ENCODE measurements at regions not wholly inside any gene's neighbourhood (a gene's known extent, or its start where the extent isn't known, plus 50 kb on each side); places are given as distances from the start of the nearest gene placed in this dataset.
"Not testable (repeated sequence)": the region's sequence is repeated elsewhere in the genome, so short reads cannot be mapped to it uniquely, and the experiment has no call there.

- POLR2A ChIA-PET, result no interaction called here
- H3K79me2 ChIP-seq (ENCODE audit: insufficient read depth), result no peaks in the 10 kb centered on the region
- CTCF ChIA-PET, result interaction anchor here (2.4 kb wide), 1 partner anchor 19 kb away, joined by 8 read pairs; no protein-coding TSS in a partner anchor
- TF ChIP-seq FOXM1 (IDR thresholded peaks at IDR 0.05; ENCODE audit: low read depth), result no peak
- no peak for TF ChIP-seq MEF2A (IDR thresholded peaks at IDR 0.05; ENCODE audit: borderline replicate concordance, low read depth)
- no peak for TF ChIP-seq USF2 (IDR thresholded peaks at IDR 0.05; ENCODE audit: borderline replicate concordance, low read depth, low read length)
- TF ChIP-seq GABPA (IDR thresholded peaks at IDR 0.05; ENCODE audit: low read depth), result no peak
- TF ChIP-seq ELF1 (IDR thresholded peaks at IDR 0.05), result no peak
- TF ChIP-seq RFX5 (IDR thresholded peaks at IDR 0.05; ENCODE audit: low read length), result no peak
- no peak for TF ChIP-seq EP300 (IDR thresholded peaks at IDR 0.05; ENCODE audit: borderline replicate concordance in 1 of 2, low read depth in 1 of 2, low read length in 1 of 2)
- TF ChIP-seq TAF1 (IDR thresholded peaks at IDR 0.05; ENCODE audit: borderline replicate concordance, low read depth, low read length), result no peak
- no peak for TF ChIP-seq FOXJ3 (CRISPR knock-in tag; IDR thresholded peaks at IDR 0.05)
- no peak for TF ChIP-seq EZH2phosphoT487 (IDR thresholded peaks at IDR 0.05; ENCODE audit: borderline replicate concordance, low read depth)
- no peak for TF ChIP-seq POLR2AphosphoS5 (IDR thresholded peaks at IDR 0.05; ENCODE audit: low read depth, low read length)
- no peak for TF ChIP-seq GATA2 (CRISPR knock-in tag; IDR thresholded peaks at IDR 0.05)
- no peak for TF ChIP-seq RXRA (IDR thresholded peaks at IDR 0.05; ENCODE audit: borderline replicate concordance, low read depth)
- no peak for TF ChIP-seq RCOR1 (IDR thresholded peaks at IDR 0.05; ENCODE audit: low read length)
- TF ChIP-seq FOSL2 (IDR thresholded peaks at IDR 0.05; ENCODE audit: borderline replicate concordance, low read depth), result no peak
- TF ChIP-seq PBX3 (IDR thresholded peaks at IDR 0.05), result no peak
- no peak for TF ChIP-seq CTCF (IDR thresholded peaks at IDR 0.05)
- no peak overlapping the region for H3K27ac ChIP-seq (ENCODE audit: low read depth in 2 of 2, low read length in 1 of 2)
- DNase-seq, result no peak
- no peaks in the 10 kb centered on the region for H3K9me2 ChIP-seq
- no peaks in the 10 kb centered on the region for H3F3A ChIP-seq (replicated peaks; ENCODE audit: insufficient read depth)
- no peaks in the 10 kb centered on the region for H3K36me3 ChIP-seq (replicated peaks in 1 of 2; ENCODE audit: control insufficient read depth in 1 of 2, insufficient read depth in 2 of 2, low read length in 1 of 2)
- WGBS (ENCODE audit: low lambda C conversion rate), result 89% methylated on average over 26 of the region's 39 CpGs
- no peak overlapping the region for H3K4me3 ChIP-seq (ENCODE audit: low read depth in 2 of 2, low read length in 1 of 2)
- H3K9ac ChIP-seq, result no peak overlapping the region
- H3K27me3 ChIP-seq (ENCODE audit: insufficient read depth), result no peaks in the 10 kb centered on the region
- no peaks in the 10 kb centered on the region for H4K20me1 ChIP-seq (ENCODE audit: insufficient read depth)
- no peak overlapping the region for H3K4me2 ChIP-seq
- H3K4me1 ChIP-seq (ENCODE audit: control insufficient read depth in 1 of 2, insufficient read depth in 2 of 2, low read depth in 1 of 2, low read length in 1 of 2), result no peaks in the 10 kb centered on the region
- H3K9me3 ChIP-seq, result no peaks in the 10 kb centered on the region
- no peak overlapping the region for H2AFZ ChIP-seq (ENCODE audit: low read depth)
Observed at GRCh38 chr18:33820517-33821371, 242.7 kb downstream of the ASXL3 start.

GRCh38 chr18:33819692-33820343 lies 241.8 kb downstream of the ASXL3 start:
- H3K27ac ChIP-seq (ENCODE audit: low read depth in 2 of 2, low read length in 1 of 2); H3K9me2 ChIP-seq; H3F3A ChIP-seq (replicated peaks; ENCODE audit: insufficient read depth); H2AFZ ChIP-seq (ENCODE audit: low read depth); H3K27me3 ChIP-seq (ENCODE audit: insufficient read depth); H3K4me2 ChIP-seq; H3K9me3 ChIP-seq; H3K36me3 ChIP-seq (replicated peaks in 1 of 2; ENCODE audit: control insufficient read depth in 1 of 2, insufficient read depth in 2 of 2, low read length in 1 of 2); H3K9ac ChIP-seq; DNase-seq; POLR2A ChIA-PET; H3K79me2 ChIP-seq (ENCODE audit: insufficient read depth); H3K4me3 ChIP-seq (ENCODE audit: low read depth in 2 of 2, low read length in 1 of 2); H4K20me1 ChIP-seq (ENCODE audit: insufficient read depth); H3K4me1 ChIP-seq (ENCODE audit: control insufficient read depth in 1 of 2, insufficient read depth in 2 of 2, low read depth in 1 of 2, low read length in 1 of 2): not testable (repeated sequence)
- WGBS (ENCODE audit: low lambda C conversion rate), result 30% methylated on average over 2 of the region's 32 CpGs
- CTCF ChIA-PET, result interaction anchor here (2.2 kb wide), 1 partner anchor 20 kb away, joined by 6 read pairs; no protein-coding TSS in a partner anchor

All from SK-N-SH (cell line).